HCT116 (cell line): ENCODE measurements at regions not wholly inside any gene's neighbourhood (a gene's known extent, or its start where the extent isn't known, plus 50 kb on each side); places are given as distances from the start of the nearest gene placed in this dataset.

Experiments
- ATAC-seq: fragments of 200-7000 bp; cut with Tn5 transposase; 2 replicates; pipeline ENCODE4 v1.9.1; 2020; ENCODE audit warnings: mild to moderate bottlenecking, moderate library complexity
- BruUV-seq: library from RNA; stranded (reverse); fragments of 400-500 nt; replicated peaks from 2 replicates; lab custom pipeline; 2021; lab: Mats Ljungman, UMichigan
- CTCF ChIA-PET: fragments of 300-600 bp; sonication (Branson Sonifier 250); formaldehyde crosslinking; loops from one replicate; lab custom pipeline; 2021; ENCODE audit warnings: antibody characterized with exemption; lab: Charles Lee
- POLR2A ChIA-PET: fragments of 300-600, 350-600 bp; sonication (Branson Sonifier 250); formaldehyde crosslinking; loops from one replicate; lab custom pipeline; 2021; ENCODE audit warnings: antibody characterized with exemption; lab: Charles Lee
- RAD21 ChIA-PET, 2 experiments: fragments of 300-600 bp; sonication (Branson Sonifier 250); formaldehyde crosslinking; loops; one replicate each; lab custom pipeline; 2023; ENCODE audit warnings: low total read pairs in 2 of 2; ENCODE audit not compliant: uncharacterized antibody in 2 of 2, unreplicated experiment in 2 of 2, low non-redundant PET in 1 of 2; lab: Charles Lee
- DNase-seq: peaks from one replicate; pipeline ENCODE4 v3.0.0-alpha.2; 2010; ENCODE audit warnings: low read depth, low spot score
- H2AFZ ChIP-seq: fragments of 200-600 bp; shearing (Covaris generic), sonication (generic); 2 replicates; pipeline ENCODE4 v1.6.1; 2017; ENCODE audit warnings: low read depth, mixed run types, mixed read lengths, antibody characterized with exemption, low read length; ENCODE audit not compliant: poor library complexity, severe bottlenecking
- H3K27ac ChIP-seq: 2 replicates; pipeline ENCODE4 v1.5.1; 2012; ENCODE audit warnings: low read depth, low read length
- H3K27me3 ChIP-seq: fragments of 200-600 bp; sonication (generic); 2 replicates; pipeline ENCODE4 v1.6.1; 2016; ENCODE audit warnings: mixed run types, low read length, mixed read lengths; ENCODE audit not compliant: insufficient read depth
- H3K36me3 ChIP-seq, 2 experiments: fragments of 200-500 bp in 1 of 2; fragments of 200-600 bp in 1 of 2; sonication (Bioruptor generic) in 1 of 2; sonication (generic) in 1 of 2; 2 replicates each; pipeline versions ENCODE4 v1.5.1 to v1.6.1; 2014 to 2016; ENCODE audit warnings: low read length in 2 of 2, inconsistent platforms in 1 of 2, mixed read lengths in 1 of 2, mixed run types in 1 of 2; ENCODE audit not compliant: insufficient read depth in 2 of 2, control insufficient read depth in 1 of 2
- H3K4me1 ChIP-seq, 2 experiments: fragments of 200-600 bp in 1 of 2; sonication (generic) in 1 of 2; 2 replicates each; pipeline versions ENCODE4 v1.5.1 to v1.6.1; 2012 to 2017; ENCODE audit warnings: low read length in 2 of 2, inconsistent platforms in 1 of 2, mild to moderate bottlenecking in 1 of 2, mixed read lengths in 1 of 2, mixed run types in 1 of 2, moderate library complexity in 1 of 2; ENCODE audit not compliant: insufficient read depth in 2 of 2, control insufficient read depth in 1 of 2
- H3K4me2 ChIP-seq: fragments of 200-600 bp; sonication (generic); 2 replicates; pipeline ENCODE4 v1.6.1; 2017; ENCODE audit warnings: mixed run types, low read length, mixed read lengths
- H3K4me3 ChIP-seq, 2 experiments: fragments of 200-600 bp in 1 of 2; sonication (generic) in 1 of 2; replicated peaks in 1 of 2; 2 replicates each; pipeline ENCODE4 v1.5.1; 2011 to 2016; ENCODE audit warnings: low read length in 2 of 2, control low read depth in 1 of 2, low read depth in 1 of 2, mild to moderate bottlenecking in 1 of 2, mixed read lengths in 1 of 2, mixed run types in 1 of 2
- H3K79me2 ChIP-seq: fragments of 200-600 bp; sonication (generic); 2 replicates; pipeline ENCODE4 v1.6.1; 2017; ENCODE audit warnings: mild to moderate bottlenecking, mixed run types, low read length, moderate library complexity, mixed read lengths; ENCODE audit not compliant: insufficient read depth
- H3K9ac ChIP-seq: fragments of 200-600 bp; sonication (generic); 2 replicates; pipeline ENCODE4 v1.6.1; 2016; ENCODE audit warnings: low read length, mixed read lengths
- H3K9me2 ChIP-seq: fragments of 200-600 bp; sonication (generic), shearing (Covaris generic); 2 replicates; pipeline ENCODE4 v1.6.1; 2017; ENCODE audit warnings: mixed run types, mild to moderate bottlenecking, moderate library complexity; ENCODE audit not compliant: insufficient read depth
- H3K9me3 ChIP-seq, 2 experiments: fragments of 200-500 bp in 1 of 2; fragments of 200-600 bp in 1 of 2; sonication (Bioruptor generic) in 1 of 2; sonication (generic) in 1 of 2; 2 replicates each; pipeline ENCODE4 v1.6.1; 2014 to 2017; ENCODE audit warnings: low read length in 2 of 2, mixed read lengths in 2 of 2, inconsistent platforms in 1 of 2, low read depth in 1 of 2, mild to moderate bottlenecking in 1 of 2, mixed run types in 1 of 2, moderate library complexity in 1 of 2; ENCODE audit not compliant: control insufficient read depth in 1 of 2, insufficient read depth in 1 of 2
- H4K20me1 ChIP-seq: fragments of 200-600 bp; sonication (generic), shearing (Covaris generic); 2 replicates; pipeline ENCODE4 v1.6.1; 2017; ENCODE audit warnings: mixed run types, mild to moderate bottlenecking, moderate library complexity; ENCODE audit not compliant: insufficient read depth
- ATF3 ChIP-seq: IDR thresholded peaks from 2 replicates; pipeline ENCODE4 v1.6.1; 2012
- CBX3 ChIP-seq: IDR thresholded peaks from 2 replicates; pipeline ENCODE4 v1.6.1; 2012; ENCODE audit warnings: low read depth
- CEBPB ChIP-seq: IDR thresholded peaks from 2 replicates; pipeline ENCODE4 v1.6.1; 2012; ENCODE audit warnings: low read depth
- ELF1 ChIP-seq: IDR thresholded peaks from 2 replicates; pipeline ENCODE4 v1.6.1; 2012; ENCODE audit warnings: low read depth, borderline replicate concordance
- EZH2 ChIP-seq: fragments of 200-600 bp; sonication (generic); IDR thresholded peaks from 2 replicates; pipeline ENCODE4 v1.6.1; 2017; ENCODE audit warnings: antibody characterized with exemption, mixed run types
- FOSL1 ChIP-seq: IDR thresholded peaks from 2 replicates; pipeline ENCODE4 v1.6.1; 2012; ENCODE audit warnings: low read depth
- JUND ChIP-seq: IDR thresholded peaks from 2 replicates; pipeline ENCODE4 v1.6.1; 2012
- POLR2AphosphoS5 ChIP-seq: IDR thresholded peaks from 2 replicates; pipeline ENCODE4 v1.6.1; 2011; ENCODE audit warnings: mild to moderate bottlenecking, low read depth, low read length, moderate library complexity
- RAD21 ChIP-seq: IDR thresholded peaks from 2 replicates; pipeline ENCODE4 v1.6.1; 2012; ENCODE audit warnings: low read depth, mild to moderate bottlenecking
- REST ChIP-seq: IDR thresholded peaks from 2 replicates; pipeline ENCODE4 v1.6.1; 2012; ENCODE audit warnings: low read depth
- SIN3A ChIP-seq: IDR thresholded peaks from 2 replicates; pipeline ENCODE4 v1.6.1; 2012; ENCODE audit warnings: low read depth
- SP1 ChIP-seq: IDR thresholded peaks from 2 replicates; pipeline ENCODE4 v1.6.1; 2012; ENCODE audit warnings: low read depth
- SRF ChIP-seq: IDR thresholded peaks from 2 replicates; pipeline ENCODE4 v1.6.1; 2012; ENCODE audit warnings: low read depth
- TCF7L2 ChIP-seq: IDR thresholded peaks from 2 replicates; pipeline ENCODE4 v1.7.0; 2011; ENCODE audit warnings: borderline replicate concordance, inconsistent platforms; ENCODE audit not compliant: insufficient read depth, insufficient read length; ENCODE audit errors: extremely low read depth
- ZFX ChIP-seq: fragments of 450-650 bp; IDR thresholded peaks from 2 replicates; pipeline ENCODE4 v1.6.1; 2017
- ZNF274 ChIP-seq: fragments of 200-500 bp; sonication (Bioruptor generic); IDR thresholded peaks from 2 replicates; pipeline ENCODE4 v1.6.1; 2014; ENCODE audit warnings: mild to moderate bottlenecking, low read depth, low read length, inconsistent platforms
- intact Hi-C: fragments of 100-400 bp; cut with micrococcal nuclease; formaldehyde crosslinking; loops from 2 replicates; pipeline ENCODE4 v1.10.0; 2022
- TF ChIP-seq, protein P1 (sequence below): IDR thresholded peaks from 2 replicates; pipeline ENCODE4 v1.6.1; 2012

- no peak overlapping the region for H3K27ac ChIP-seq
- no peak overlapping the region for H3K9ac ChIP-seq
- DNase-seq (no peak), ATAC-seq (no peak)
- H3K4me2 ChIP-seq: no peak overlapping the region
- ChIA-PET CTCF (interaction anchor here (1.5 kb wide), 1 partner anchor 19 kb away, joined by 3 read pairs; no protein-coding TSS in a partner anchor), RAD21 (no interaction called here), POLR2A (no interaction called here)
- H3K4me3 ChIP-seq: no peak overlapping the region
- BruUV-seq: no TSS peak
- TF ChIP-seq JUND (no peak), ZNF274 (no peak)
- H3K79me2 ChIP-seq: no peaks in the 10 kb centered on the region
- H3K9me3 ChIP-seq: no peaks in the 10 kb centered on the region
- no peaks in the 10 kb centered on the region for H3K27me3 ChIP-seq
- intact Hi-C loops: no loop called here
- no peaks in the 10 kb centered on the region for H3K9me2 ChIP-seq
- H2AFZ ChIP-seq: no peak overlapping the region
- no peaks in the 10 kb centered on the region for H3K36me3 ChIP-seq
- no peaks in the 10 kb centered on the region for H4K20me1 ChIP-seq
- H3K4me1 ChIP-seq: no peaks in the 10 kb centered on the region
Observed at GRCh38 chr3:34279901-34280300, 481.5 kb downstream of the PDCD6IP start.

- ATAC-seq (no peak), DNase-seq (no peak)
- CTCF ChIA-PET: no interaction called here
- POLR2A ChIA-PET: no interaction called here
- Histone ChIP-seq H3K4me1 (no peaks in the 10 kb centered on the region), H3K27me3 (no peaks in the 10 kb centered on the region), H3K36me3 (no peaks in the 10 kb centered on the region), H4K20me1 (no peaks in the 10 kb centered on the region), H2AFZ (no peak overlapping the region), H3K9me3 (no peaks in the 10 kb centered on the region), H3K4me2 (no peak overlapping the region), H3K79me2 (no peaks in the 10 kb centered on the region), H3K4me3 (no peak overlapping the region), H3K9me2 (no peaks in the 10 kb centered on the region), H3K9ac (no peak overlapping the region), H3K27ac (no peak overlapping the region)
- intact Hi-C loops: no loop called here
- RAD21 ChIA-PET: no interaction called here
- TF ChIP-seq TCF7L2 (no peak), ATF3 (no peak), SIN3A (no peak), ZFX (no peak), RAD21 (no peak), SP1 (no peak), ELF1 (no peak), FOSL1 (no peak), CBX3 (no peak), REST (no peak), CEBPB (no peak), EZH2 (no peak), JUND (no peak), SRF (no peak), POLR2AphosphoS5 (no peak), ZNF274 (no peak)
- TF ChIP-seq, protein P1, sequence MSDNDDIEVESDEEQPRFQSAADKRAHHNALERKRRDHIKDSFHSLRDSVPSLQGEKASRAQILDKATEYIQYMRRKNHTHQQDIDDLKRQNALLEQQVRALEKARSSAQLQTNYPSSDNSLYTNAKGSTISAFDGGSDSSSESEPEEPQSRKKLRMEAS: no peak
- no TSS peak for BruUV-seq
Observed at GRCh38 chr3:34283751-34284150, 485.3 kb downstream of the PDCD6IP start.
